ENCODE measurements at regions not wholly inside any gene's neighbourhood (a gene's known extent, or its start where the extent isn't known, plus 50 kb on each side); places are given as distances from the start of the nearest gene placed in this dataset.
"Not testable (repeated sequence)": the region's sequence is repeated elsewhere in the genome, so short reads cannot be mapped to it uniquely, and the experiment has no call there.

- DNase-seq: no peak
Observed at GRCh38 chr16:14384745-14385144, 245.3 kb downstream of the PARN start.

- not testable (repeated sequence) for DNase-seq
Observed at GRCh38 chr16:14383844-14384243, 246.2 kb downstream of the PARN start.

- no peak for DNase-seq
Observed at GRCh38 chr16:14378689-14379467, 251.2 kb downstream of the PARN start.

- no peak for DNase-seq
Observed at GRCh38 chr16:14378131-14378551, 251.9 kb downstream of the PARN start.

- no peak for DNase-seq
Observed at GRCh38 chr16:14377326-14377725, 252.7 kb downstream of the PARN start.

- DNase-seq: no peak
Observed at GRCh38 chr16:14375132-14375491, 254.9 kb downstream of the PARN start.

GRCh38 chr16:14374451-14375131, 255.5 kb downstream of the PARN start:
- no peak for DNase-seq

- no peak for DNase-seq
Observed at GRCh38 chr16:14373896-14374295, 256.2 kb downstream of the PARN start.

- DNase-seq: no peak
Observed at GRCh38 chr16:14373406-14373805, 256.7 kb downstream of the PARN start.

GRCh38 chr16:14372471-14372870, 257.6 kb downstream of the PARN start:
- no peak for DNase-seq

- no peak for DNase-seq
Observed at GRCh38 chr16:14371778-14372431, 258.2 kb downstream of the PARN start.

GRCh38 chr16:14370736-14371234, 259.3 kb downstream of the PARN start:
- DNase-seq: no peak

GRCh38 chr16:14369734-14370598, 260.1 kb downstream of the PARN start:
- no peak for DNase-seq

- no peak for DNase-seq
Observed at GRCh38 chr16:14368399-14368798, 261.7 kb downstream of the PARN start.

- DNase-seq: no peak
Observed at GRCh38 chr16:14366974-14367707, 262.9 kb downstream of the PARN start.

- DNase-seq: no peak
Observed at GRCh38 chr16:14366447-14366846, 263.6 kb downstream of the PARN start.

- DNase-seq: no peak
Observed at GRCh38 chr16:14365200-14365851, 264.7 kb downstream of the PARN start.

GRCh38 chr16:14364386-14365199, 265.5 kb downstream of the PARN start:
- DNase-seq: no peak

GRCh38 chr16:14364112-14364385, 266.0 kb downstream of the PARN start:
- DNase-seq: no peak

GRCh38 chr16:14362774-14363371, 267.2 kb downstream of the PARN start:
- DNase-seq: no peak
